Parathyroid adenoma (tissue), 2 donors: ENCODE measurements at regions not wholly inside any gene's neighbourhood (a gene's known extent, or its start where the extent isn't known, plus 50 kb on each side); places are given as distances from the start of the nearest gene placed in this dataset.

Experiments used
- H2AFZ ChIP-seq: fragments of 300-600 bp; sonication (generic); one replicate; pipeline ENCODE4 v1.7.0; 2017; ENCODE audit warnings: antibody characterized with exemption, mild to moderate bottlenecking
- H3K27ac ChIP-seq: fragments of 300-600 bp; sonication (generic); one replicate; pipeline ENCODE4 v1.7.0; 2017
- H3K27me3 ChIP-seq: fragments of 300-600 bp; sonication (generic); one replicate; pipeline ENCODE4 v1.7.0; 2017; ENCODE audit warnings: low read length; ENCODE audit not compliant: control insufficient read depth, insufficient read depth
- H3K36me3 ChIP-seq: fragments of 300-600 bp; sonication (generic); one replicate; pipeline ENCODE4 v1.7.0; 2017; ENCODE audit warnings: low read length; ENCODE audit not compliant: control insufficient read depth, insufficient read depth
- H3K4me1 ChIP-seq: fragments of 300-600 bp; sonication (generic); one replicate; pipeline ENCODE4 v1.7.0; 2017; ENCODE audit warnings: control low read depth
- H3K4me2 ChIP-seq: fragments of 300-600 bp; sonication (generic); one replicate; pipeline ENCODE4 v1.7.0; 2017; ENCODE audit warnings: low read length
- H3K4me3 ChIP-seq: fragments of 300-600 bp; sonication (generic); one replicate; pipeline ENCODE4 v1.7.0; 2017; ENCODE audit warnings: low read depth, low read length
- H3K79me2 ChIP-seq: fragments of 300-600 bp; sonication (generic); one replicate; pipeline ENCODE4 v1.7.0; 2017; ENCODE audit warnings: control low read depth
- H3K9ac ChIP-seq: fragments of 300-600 bp; sonication (generic); one replicate; pipeline ENCODE4 v1.7.0; 2017; ENCODE audit warnings: mild to moderate bottlenecking
- H3K9me3 ChIP-seq: fragments of 300-600 bp; sonication (generic); one replicate; pipeline ENCODE4 v1.7.0; 2017; ENCODE audit warnings: low read length; ENCODE audit not compliant: control insufficient read depth
- CTCF ChIP-seq: fragments of 300-600 bp; sonication (generic); IDR thresholded peaks from one replicate; pipeline ENCODE4 v1.7.0; 2017; ENCODE audit warnings: antibody characterized with exemption, mild to moderate bottlenecking
- donor health status: primary hyperparathyroidism.

DNA sequence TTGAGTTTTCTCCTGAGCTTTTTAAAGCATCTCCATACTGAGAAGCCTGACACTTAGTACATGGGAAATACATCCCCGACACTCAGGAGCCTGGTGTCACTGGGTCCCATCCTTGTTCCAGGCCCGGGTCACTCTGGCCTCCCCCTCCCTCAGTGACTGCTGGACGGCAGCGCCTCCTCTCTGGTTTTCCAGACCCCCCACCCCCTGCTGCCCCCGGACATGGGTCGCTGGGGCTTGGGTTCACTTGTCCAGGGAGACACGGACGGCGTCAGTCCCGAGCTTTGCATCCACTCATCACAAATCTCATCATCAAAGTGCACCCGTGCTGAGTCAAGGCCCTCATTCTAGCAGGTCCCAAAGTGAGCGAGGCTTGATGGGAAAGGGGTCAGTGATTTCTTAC, 243.0 kb downstream of the IRX2 start:
- H3K9ac ChIP-seq, result no peak overlapping the region
- no peaks in the 10 kb centered on the region for H3K36me3 ChIP-seq
- no peaks in the 10 kb centered on the region for H3K79me2 ChIP-seq
- no peaks in the 10 kb centered on the region for H3K9me3 ChIP-seq
- no peak overlapping the region for H2AFZ ChIP-seq
- H3K4me1 ChIP-seq, result no peaks in the 10 kb centered on the region
- H3K4me2 ChIP-seq, result no peak overlapping the region
- no peak overlapping the region for H3K27ac ChIP-seq
- H3K27me3 ChIP-seq, result no peaks in the 10 kb centered on the region
- TF ChIP-seq CTCF, result no peak
- H3K4me3 ChIP-seq, result no peak overlapping the region

GRCh38 chr5:2507611-2508010, 243.9 kb downstream of the IRX2 start:
- Histone ChIP-seq H3K9me3 (no peaks in the 10 kb centered on the region), H3K9ac (no peak overlapping the region), H3K4me2 (no peak overlapping the region), H3K79me2 (no peaks in the 10 kb centered on the region), H3K4me1 (no peaks in the 10 kb centered on the region), H3K4me3 (no peak overlapping the region), H3K27me3 (no peaks in the 10 kb centered on the region), H3K36me3 (no peaks in the 10 kb centered on the region), H2AFZ (no peak overlapping the region), H3K27ac (no peak overlapping the region)
- no peak for TF ChIP-seq CTCF

GRCh38 chr5:2506603-2507002, 244.9 kb downstream of the IRX2 start:
- Histone ChIP-seq H3K4me3 (no peak overlapping the region), H3K4me1 (no peaks in the 10 kb centered on the region), H3K9me3 (no peaks in the 10 kb centered on the region), H3K79me2 (no peaks in the 10 kb centered on the region), H3K27ac (no peak overlapping the region), H3K27me3 (no peaks in the 10 kb centered on the region), H3K36me3 (no peaks in the 10 kb centered on the region), H2AFZ (no peak overlapping the region), H3K9ac (no peak overlapping the region), H3K4me2 (no peak overlapping the region)
- TF ChIP-seq CTCF, result no peak

- no peaks in the 10 kb centered on the region for H3K79me2 ChIP-seq
- H3K9me3 ChIP-seq, result no peaks in the 10 kb centered on the region
- no peak overlapping the region for H3K4me2 ChIP-seq
- H3K4me3 ChIP-seq, result no peak overlapping the region
- H3K27me3 ChIP-seq, result no peaks in the 10 kb centered on the region
- no peaks in the 10 kb centered on the region for H3K36me3 ChIP-seq
- no peaks in the 10 kb centered on the region for H3K4me1 ChIP-seq
- H3K27ac ChIP-seq, result no peak overlapping the region
- no peak overlapping the region for H3K9ac ChIP-seq
- no peak overlapping the region for H2AFZ ChIP-seq
- no peak for TF ChIP-seq CTCF
These were observed 246.3 kb downstream of the IRX2 start for GRCh38 chr5:2505217-2505616.

DNA sequence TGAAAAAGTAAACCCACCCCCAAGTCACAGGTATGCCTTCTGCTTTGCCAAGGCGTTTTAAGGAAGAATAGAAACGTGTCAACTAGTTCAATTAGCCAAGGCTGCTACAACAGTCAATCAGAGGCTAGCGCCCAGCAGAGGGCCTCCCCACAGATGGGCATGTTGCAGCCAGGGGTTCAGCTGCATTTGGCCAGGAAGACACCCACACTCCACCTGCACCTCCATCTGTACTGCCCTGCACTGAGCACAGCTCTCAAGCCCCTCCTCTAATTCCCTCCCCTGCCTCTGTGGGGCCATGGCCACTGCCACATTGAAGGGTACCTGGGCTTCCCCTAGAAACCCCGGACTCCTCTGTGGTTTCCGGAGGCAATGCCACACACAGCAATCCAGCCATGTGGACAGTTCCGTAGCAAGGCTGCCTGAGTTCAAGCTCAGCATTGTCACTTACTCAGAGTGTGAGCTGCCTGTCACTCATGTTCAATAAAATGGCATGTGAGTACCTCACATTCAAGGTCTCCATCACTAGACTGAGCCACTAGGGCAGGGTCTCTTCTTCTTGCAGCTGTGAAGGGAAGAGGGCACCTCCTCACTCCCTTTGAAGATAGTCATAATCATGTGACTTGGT, 248.4 kb downstream of the IRX2 start:
- Histone ChIP-seq H3K4me2 (no peak overlapping the region), H3K27me3 (no peaks in the 10 kb centered on the region), H3K9me3 (no peaks in the 10 kb centered on the region), H2AFZ (no peak overlapping the region), H3K4me3 (no peak overlapping the region), H3K9ac (no peak overlapping the region), H3K4me1 (no peaks in the 10 kb centered on the region), H3K36me3 (no peaks in the 10 kb centered on the region), H3K79me2 (no peaks in the 10 kb centered on the region), H3K27ac (no peak overlapping the region)
- TF ChIP-seq CTCF, result no peak
